ENCODE measurements at regions not wholly inside any gene's neighbourhood (a gene's known extent, or its start where the extent isn't known, plus 50 kb on each side); places are given as distances from the start of the nearest gene placed in this dataset.

- POLR2A ChIA-PET, result no interaction called here
- Histone ChIP-seq H3K4me2 (0 out of 3 replicates have a peak overlapping the region, but pooled peaks have one; percentile 30), H3K4me1 (no peaks in the 10 kb centered on the region)
Observed at GRCh38 chr11:25981998-25982397, 349.9 kb upstream of the ANO3 start.

GRCh38 chr11:25983280-25983679 lies 348.6 kb upstream of the ANO3 start:
- Histone ChIP-seq H3K9me3 (no peaks in the 10 kb centered on the region), H3K4me1 (no peaks in the 10 kb centered on the region), H3K27ac (no peak overlapping the region), H3K4me3 (no peak overlapping the region), H3K4me2 (no peak overlapping the region)
- FAIRE-seq (no peak), ATAC-seq (no peak), DNase-seq (ENCODE audit: low read depth in 1 of 2, low spot score in 1 of 2) (no peak)
- ChIA-PET CTCF (interaction anchor here (1.2 kb wide), 1 partner anchor 294 kb away, joined by 3 read pairs; no protein-coding TSS in a partner anchor), POLR2A (no interaction called here)
- TF ChIP-seq ZFP36 (IDR thresholded peaks at IDR 0.05; ENCODE audit: borderline replicate concordance, partially characterized antibody), result no peak
- 27% methylated on average over 3 of the region's 3 CpGs for WGBS (ENCODE audit: missing lambda C conversion rate)

More at GRCh38 chr11:25981998-25982397, 349.9 kb upstream of the ANO3 start:
- DNase-seq (ENCODE audit: low read depth in 1 of 2, low spot score in 1 of 2), result peak; percentile 4 to 57
- Histone ChIP-seq H3K9me3 (no peaks in the 10 kb centered on the region), H3K4me3 (no peak overlapping the region), H3K27ac (no peak overlapping the region)
- ATAC-seq, result peak; percentile 88 to 90
- no peak for FAIRE-seq
- WGBS (ENCODE audit: missing lambda C conversion rate), result 3% methylated on average over 4 of the region's 4 CpGs
- TF ChIP-seq CTCF (IDR thresholded peaks at IDR 0.05) (peak; percentile 69), SMC3 (IDR thresholded peaks at IDR 0.05) (peak; percentile 82), KDM5A (IDR thresholded peaks at IDR 0.05) (no peak), RAD21 (conservative IDR thresholded peaks at IDR 0.05 in 1 of 2, IDR thresholded peaks at IDR 0.05 in 1 of 2) (peak; percentile 75 to 76)
- CTCF ChIA-PET, result interaction anchor here (0.6 to 2.1 kb wide), 19 partner anchors 9 to 852 kb away, joined by 3 to 12 read pairs (median 4); no protein-coding TSS in a partner anchor

- 20% methylated on average over 2 of the region's 2 CpGs for WGBS (ENCODE audit: missing lambda C conversion rate)
- Histone ChIP-seq H3K4me2 (no peak overlapping the region), H3K27ac (no peak overlapping the region), H3K4me3 (no peak overlapping the region), H3K9me3 (no peaks in the 10 kb centered on the region), H3K4me1 (no peaks in the 10 kb centered on the region)
- CTCF ChIA-PET, result no interaction called here
- DNase-seq (ENCODE audit: low read depth in 1 of 2, low spot score in 1 of 2) (no peak), ATAC-seq (no peak), FAIRE-seq (no peak)
- POLR2A ChIA-PET, result no interaction called here
- TF ChIP-seq MAZ (IDR thresholded peaks at IDR 0.05; ENCODE audit: borderline replicate concordance, low read depth, low read length) (no peak), RARB (CRISPR knock-in tag; IDR thresholded peaks at IDR 0.05) (no peak), RAD21 (conservative IDR thresholded peaks at IDR 0.05 in 1 of 2, IDR thresholded peaks at IDR 0.05 in 1 of 2) (no peak), HOXA7 (CRISPR knock-in tag; IDR thresholded peaks at IDR 0.05) (no peak), HMGXB4 (CRISPR knock-in tag; IDR thresholded peaks at IDR 0.05; ENCODE audit: borderline replicate concordance) (no peak), NR3C1 (IDR thresholded peaks at IDR 0.05) (no peak), NPAS2 (CRISPR knock-in tag; IDR thresholded peaks at IDR 0.05; ENCODE audit: borderline replicate concordance) (no peak), FOSL2 (IDR thresholded peaks at IDR 0.05) (no peak), FOSL2 (CRISPR knock-in tag; IDR thresholded peaks at IDR 0.05) (no peak), NFE2L2 (conservative IDR thresholded peaks at IDR 0.05; ENCODE audit: low read length) (no peak), E2F6 (IDR thresholded peaks at IDR 0.05; ENCODE audit: borderline replicate concordance, low read depth) (no peak), ESRRA (IDR thresholded peaks at IDR 0.05; ENCODE audit: borderline replicate concordance, low read length) (no peak)
Observed at GRCh38 chr11:25988178-25988577, 343.8 kb upstream of the ANO3 start.

- Histone ChIP-seq H3K27ac (no peak overlapping the region), H3K4me1 (no peaks in the 10 kb centered on the region), H3K9me3 (no peaks in the 10 kb centered on the region), H3K4me3 (no peak overlapping the region), H3K4me2 (no peak overlapping the region)
- ChIA-PET POLR2A (no interaction called here), CTCF (interaction anchor here (2.2 kb wide), 1 partner anchor 9 kb away, joined by 7 read pairs; no protein-coding TSS in a partner anchor)
- TF ChIP-seq JUNB (IDR thresholded peaks at IDR 0.05), result no peak
- no peak for TF ChIP-seq TFCP2L1 (CRISPR knock-in tag; IDR thresholded peaks at IDR 0.05)
- TF ChIP-seq HOXB5 (CRISPR knock-in tag; IDR thresholded peaks at IDR 0.05), result no peak
- TF ChIP-seq RNF2 (IDR thresholded peaks at IDR 0.05; ENCODE audit: borderline replicate concordance, low read depth), result no peak
- no peak for DNase-seq (ENCODE audit: low read depth in 1 of 2, low spot score in 1 of 2)
- 22% methylated on average over 3 of the region's 3 CpGs for WGBS (ENCODE audit: missing lambda C conversion rate)
- FAIRE-seq, result no peak
- no peak for ATAC-seq
Observed at GRCh38 chr11:25990406-25990805, 341.5 kb upstream of the ANO3 start.

Data from A549 (cell line).